ENCODE measurements at regions not wholly inside any gene's neighbourhood (a gene's known extent, or its start where the extent isn't known, plus 50 kb on each side); places are given as distances from the start of the nearest gene placed in this dataset.

DNA sequence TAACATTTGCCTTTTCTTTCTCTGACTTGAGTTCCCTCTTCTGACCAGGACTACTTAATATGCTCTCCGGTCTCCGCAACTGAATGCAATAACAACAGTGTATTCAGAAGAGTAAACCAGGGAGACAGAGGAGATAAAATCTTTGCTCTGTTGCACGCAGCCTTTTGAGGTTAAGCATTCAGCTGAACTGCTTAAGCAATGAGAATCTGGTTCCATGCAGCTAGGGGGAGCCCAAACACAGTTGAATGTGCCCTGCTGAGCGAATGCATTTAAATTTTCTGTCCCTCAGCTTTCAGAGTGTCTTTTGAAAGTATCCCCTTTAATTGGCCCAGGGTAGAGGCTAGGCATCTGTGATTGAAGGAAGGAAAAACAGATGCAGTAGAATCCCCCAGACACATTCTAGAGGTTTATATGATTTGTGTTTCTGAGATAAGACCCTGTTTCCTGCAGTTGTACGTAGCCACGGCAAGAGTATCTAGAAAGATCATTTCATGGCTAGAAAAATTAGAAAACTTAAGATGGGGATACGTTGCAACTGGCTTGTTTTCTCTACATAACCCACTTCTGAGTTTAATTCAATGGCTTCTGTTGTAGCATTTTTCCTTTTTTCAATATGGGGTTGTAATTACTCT is 309.6 kb downstream of the TUSC7 start:
- no peak overlapping the region for H3K4me3 ChIP-seq
- no peak overlapping the region for H3K27ac ChIP-seq
- no peaks in the 10 kb centered on the region for H3K4me1 ChIP-seq (ENCODE audit: low read depth)
- TF ChIP-seq, protein P1, sequence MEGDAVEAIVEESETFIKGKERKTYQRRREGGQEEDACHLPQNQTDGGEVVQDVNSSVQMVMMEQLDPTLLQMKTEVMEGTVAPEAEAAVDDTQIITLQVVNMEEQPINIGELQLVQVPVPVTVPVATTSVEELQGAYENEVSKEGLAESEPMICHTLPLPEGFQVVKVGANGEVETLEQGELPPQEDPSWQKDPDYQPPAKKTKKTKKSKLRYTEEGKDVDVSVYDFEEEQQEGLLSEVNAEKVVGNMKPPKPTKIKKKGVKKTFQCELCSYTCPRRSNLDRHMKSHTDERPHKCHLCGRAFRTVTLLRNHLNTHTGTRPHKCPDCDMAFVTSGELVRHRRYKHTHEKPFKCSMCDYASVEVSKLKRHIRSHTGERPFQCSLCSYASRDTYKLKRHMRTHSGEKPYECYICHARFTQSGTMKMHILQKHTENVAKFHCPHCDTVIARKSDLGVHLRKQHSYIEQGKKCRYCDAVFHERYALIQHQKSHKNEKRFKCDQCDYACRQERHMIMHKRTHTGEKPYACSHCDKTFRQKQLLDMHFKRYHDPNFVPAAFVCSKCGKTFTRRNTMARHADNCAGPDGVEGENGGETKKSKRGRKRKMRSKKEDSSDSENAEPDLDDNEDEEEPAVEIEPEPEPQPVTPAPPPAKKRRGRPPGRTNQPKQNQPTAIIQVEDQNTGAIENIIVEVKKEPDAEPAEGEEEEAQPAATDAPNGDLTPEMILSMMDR (IDR thresholded peaks at IDR 0.05; ENCODE audit: low read depth, low read length) = peak; percentile 83
- no peaks in the 10 kb centered on the region for H3K9me3 ChIP-seq (ENCODE audit: low read depth)
- DNase-seq (ENCODE audit: low read depth in 1 of 2, low spot score in 1 of 2) = peak; percentile 75 to 78
- no peaks in the 10 kb centered on the region for H3K27me3 ChIP-seq
- no peaks in the 10 kb centered on the region for H3K36me3 ChIP-seq

DNA sequence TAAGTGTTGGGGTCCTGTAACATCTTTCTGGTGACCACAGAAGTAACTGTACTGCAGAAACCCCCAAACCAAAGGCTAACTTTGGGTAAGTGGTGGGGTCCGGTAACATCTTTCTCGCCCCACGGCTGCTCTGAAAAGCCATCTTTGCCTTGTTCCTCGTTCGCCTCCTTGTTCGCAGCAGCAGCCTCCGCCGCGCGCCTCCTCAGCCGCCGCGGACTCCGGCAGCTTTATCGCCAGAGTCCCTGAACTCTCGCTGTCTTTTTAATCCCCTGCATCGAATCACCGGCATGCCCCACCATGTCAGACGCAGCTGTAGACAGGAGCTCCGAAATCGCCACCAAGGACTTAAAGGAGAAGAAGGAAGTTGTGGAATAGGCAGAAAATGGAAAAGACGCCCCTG is 316.8 kb downstream of the TUSC7 start:
- Histone ChIP-seq H3K27me3 (no peaks in the 10 kb centered on the region), H3K36me3 (no peaks in the 10 kb centered on the region), H3K27ac (no peak overlapping the region), H3K9me3 (ENCODE audit: low read depth) (peaks cover 4% of the 10 kb centered on the region), H3K4me1 (ENCODE audit: low read depth) (no peaks in the 10 kb centered on the region), H3K4me3 (no peak overlapping the region)
- TF ChIP-seq, protein P1 (IDR thresholded peaks at IDR 0.05; ENCODE audit: low read depth, low read length) = no peak
- no peak for DNase-seq (ENCODE audit: low read depth in 1 of 2, low spot score in 1 of 2)

DNA sequence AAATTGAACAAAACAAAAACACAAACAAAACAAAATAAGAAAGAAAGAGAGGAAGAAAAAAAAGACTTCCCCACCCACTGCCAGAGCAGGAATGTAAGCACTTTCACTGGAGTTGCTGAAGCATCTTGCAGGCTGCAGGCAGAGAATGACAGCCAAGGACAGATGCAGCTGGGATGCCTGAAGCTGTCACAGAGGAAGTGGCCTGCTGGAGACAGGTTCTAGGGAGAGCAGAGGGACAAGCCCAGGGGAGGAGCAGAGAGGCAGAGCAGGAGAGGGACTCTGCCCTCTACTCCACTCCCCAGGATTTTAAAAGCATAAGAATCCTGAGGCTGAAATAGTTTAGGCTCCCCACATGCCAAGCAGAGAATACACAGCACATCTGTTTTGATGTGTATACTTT is 326.2 kb downstream of the TUSC7 start:
- peaks cover 10% of the 10 kb centered on the region for H3K4me1 ChIP-seq (ENCODE audit: low read depth)
- H3K27me3 ChIP-seq = no peaks in the 10 kb centered on the region
- peak in 1 of 2 donors; percentile 11 for DNase-seq (ENCODE audit: low read depth in 1 of 2, low spot score in 1 of 2)
- H3K9me3 ChIP-seq (ENCODE audit: low read depth) = peaks cover 3% of the 10 kb centered on the region
- TF ChIP-seq, protein P1 (IDR thresholded peaks at IDR 0.05; ENCODE audit: low read depth, low read length) = no peak
- no peak overlapping the region for H3K4me3 ChIP-seq
- no peak overlapping the region for H3K27ac ChIP-seq
- H3K36me3 ChIP-seq = no peaks in the 10 kb centered on the region

DNA sequence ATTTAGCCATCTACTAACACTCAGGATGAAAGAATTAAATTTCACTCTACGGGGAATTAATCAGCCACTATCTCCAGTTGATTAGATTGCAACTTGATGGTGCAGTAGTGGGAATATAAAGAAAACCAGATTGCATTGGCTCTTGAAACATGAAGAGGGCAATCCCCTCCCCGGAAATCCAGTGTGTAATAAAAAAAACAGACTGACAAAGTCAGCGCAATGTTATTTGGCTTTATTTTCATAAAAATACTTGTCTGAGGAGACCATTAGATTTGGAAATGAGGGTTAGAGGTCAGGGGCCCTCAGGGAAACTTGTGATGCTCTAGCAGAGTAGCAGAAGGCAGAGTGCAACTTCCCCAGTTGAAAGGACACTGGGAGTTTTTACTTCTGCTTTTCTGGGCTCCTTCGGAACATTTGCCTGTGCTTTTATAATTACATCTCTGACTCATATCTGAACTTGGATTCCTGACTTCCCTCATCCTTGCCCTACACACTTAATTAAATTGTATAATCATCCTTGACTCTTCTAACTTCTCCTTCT is 326.8 kb downstream of the TUSC7 start:
- Histone ChIP-seq H3K4me3 (no peak overlapping the region), H3K36me3 (no peaks in the 10 kb centered on the region), H3K9me3 (ENCODE audit: low read depth) (no peaks in the 10 kb centered on the region), H3K27me3 (no peaks in the 10 kb centered on the region), H3K4me1 (ENCODE audit: low read depth) (peaks cover 10% of the 10 kb centered on the region), H3K27ac (no peak overlapping the region)
- peak in 1 of 2 donors; percentile 76 for DNase-seq (ENCODE audit: low read depth in 1 of 2, low spot score in 1 of 2)
- TF ChIP-seq, protein P1 (IDR thresholded peaks at IDR 0.05; ENCODE audit: low read depth, low read length) = no peak

DNA sequence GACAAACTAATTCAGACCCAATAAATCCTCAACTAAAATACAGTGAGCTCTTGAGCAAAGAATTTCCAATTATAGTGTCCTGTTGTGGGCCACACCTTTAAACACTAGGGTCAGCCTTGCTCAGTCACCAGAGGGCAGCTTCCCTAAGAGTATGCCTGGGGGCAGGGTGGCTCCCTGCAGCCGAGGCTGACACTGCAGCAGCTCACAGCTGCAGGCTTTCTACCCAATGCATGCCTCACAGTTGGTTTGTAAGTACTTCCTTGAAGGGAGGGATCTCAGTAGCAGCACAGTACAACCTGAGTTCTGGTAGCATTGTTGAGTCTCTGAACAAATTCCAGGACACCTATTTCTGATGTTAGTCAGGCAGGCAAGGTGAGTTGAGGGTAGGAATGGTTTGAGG is 335.6 kb downstream of the TUSC7 start:
- no peak overlapping the region for H3K4me3 ChIP-seq
- DNase-seq (ENCODE audit: low read depth in 1 of 2, low spot score in 1 of 2) = peak in 1 of 2 donors; percentile 30
- H3K27ac ChIP-seq = no peak overlapping the region
- no peaks in the 10 kb centered on the region for H3K36me3 ChIP-seq
- H3K4me1 ChIP-seq (ENCODE audit: low read depth) = no peaks in the 10 kb centered on the region
- H3K9me3 ChIP-seq (ENCODE audit: low read depth) = no peaks in the 10 kb centered on the region
- TF ChIP-seq, protein P1 (IDR thresholded peaks at IDR 0.05; ENCODE audit: low read depth, low read length) = no peak
- no peaks in the 10 kb centered on the region for H3K27me3 ChIP-seq

Data from cardiac muscle cell (in vitro differentiated cells and primary cell).